Fibroblast of upper back skin (primary cell): ENCODE measurements at regions not wholly inside any gene's neighbourhood (a gene's known extent, or its start where the extent isn't known, plus 50 kb on each side); places are given as distances from the start of the nearest gene placed in this dataset.

Experiments
- DNase-seq: peaks from one replicate; pipeline ENCODE4 v3.0.0-alpha.2; 2013

GRCh38 chr15:29913528-29914135 lies 91.4 kb upstream of the TJP1 start:
- peak; percentile 76 for DNase-seq

GRCh38 chr15:29911705-29912104 lies 89.4 kb upstream of the TJP1 start:
- no peak for DNase-seq

GRCh38 chr15:29910068-29910467 lies 87.8 kb upstream of the TJP1 start:
- DNase-seq: no peak

- DNase-seq: peak; percentile 72
Observed at GRCh38 chr15:29904757-29905417, 82.6 kb upstream of the TJP1 start.

GRCh38 chr15:29903785-29904464 lies 81.7 kb upstream of the TJP1 start:
- DNase-seq: no peak

GRCh38 chr15:29903028-29903427 lies 80.8 kb upstream of the TJP1 start:
- DNase-seq: no peak

- no peak for DNase-seq
Observed at GRCh38 chr15:29900237-29901189, 78.2 kb upstream of the TJP1 start.

GRCh38 chr15:29896062-29896461 lies 73.8 kb upstream of the TJP1 start:
- no peak for DNase-seq

- DNase-seq: no peak
Observed at GRCh38 chr15:29891096-29891457, 68.8 kb upstream of the TJP1 start.

GRCh38 chr15:29890336-29891095 lies 68.2 kb upstream of the TJP1 start:
- peak; percentile 24 for DNase-seq

GRCh38 chr15:29889542-29890329 lies 67.5 kb upstream of the TJP1 start:
- DNase-seq: no peak

- DNase-seq: peak; percentile 50
Observed at GRCh38 chr15:29888646-29889045, 66.4 kb upstream of the TJP1 start.

GRCh38 chr15:29887721-29888120 lies 65.5 kb upstream of the TJP1 start:
- no peak for DNase-seq

GRCh38 chr15:29885183-29885582 lies 62.9 kb upstream of the TJP1 start:
- no peak for DNase-seq

GRCh38 chr15:29883126-29883525 lies 60.9 kb upstream of the TJP1 start:
- no peak for DNase-seq

GRCh38 chr15:29880886-29881285 lies 58.6 kb upstream of the TJP1 start:
- no peak for DNase-seq

GRCh38 chr15:29880341-29880740 lies 58.1 kb upstream of the TJP1 start:
- no peak for DNase-seq

- no peak for DNase-seq
Observed at GRCh38 chr15:29874977-29875376, 52.7 kb upstream of the TJP1 start.

GRCh38 chr15:29873947-29874411 lies 51.7 kb upstream of the TJP1 start:
- DNase-seq: no peak

- DNase-seq: no peak
Observed at GRCh38 chr15:29873264-29873663, 51.0 kb upstream of the TJP1 start.

GRCh38 chr15:29872716-29873115 lies 50.4 kb upstream of the TJP1 start:
- DNase-seq: no peak
